Fibroblast of mammary gland (primary cell): ENCODE measurements at regions not wholly inside any gene's neighbourhood (a gene's known extent, or its start where the extent isn't known, plus 50 kb on each side); places are given as distances from the start of the nearest gene placed in this dataset.

Experiments used
- DNase-seq: peaks from one replicate; pipeline ENCODE4 v3.0.0-alpha.2; 2010; ENCODE audit warnings: low read depth
- H3K4me3 ChIP-seq: 2 replicates; pipeline ENCODE4 v1.5.1; 2011; ENCODE audit warnings: low read depth, mild to moderate bottlenecking, low read length, moderate library complexity; ENCODE audit not compliant: control insufficient read depth
- TF ChIP-seq, protein P1 (sequence below): conservative IDR thresholded peaks from 2 replicates; pipeline ENCODE4 v1.5.1; 2011; ENCODE audit warnings: low read depth, low read length, inconsistent platforms; ENCODE audit not compliant: control insufficient read depth, insufficient read depth

DNA sequence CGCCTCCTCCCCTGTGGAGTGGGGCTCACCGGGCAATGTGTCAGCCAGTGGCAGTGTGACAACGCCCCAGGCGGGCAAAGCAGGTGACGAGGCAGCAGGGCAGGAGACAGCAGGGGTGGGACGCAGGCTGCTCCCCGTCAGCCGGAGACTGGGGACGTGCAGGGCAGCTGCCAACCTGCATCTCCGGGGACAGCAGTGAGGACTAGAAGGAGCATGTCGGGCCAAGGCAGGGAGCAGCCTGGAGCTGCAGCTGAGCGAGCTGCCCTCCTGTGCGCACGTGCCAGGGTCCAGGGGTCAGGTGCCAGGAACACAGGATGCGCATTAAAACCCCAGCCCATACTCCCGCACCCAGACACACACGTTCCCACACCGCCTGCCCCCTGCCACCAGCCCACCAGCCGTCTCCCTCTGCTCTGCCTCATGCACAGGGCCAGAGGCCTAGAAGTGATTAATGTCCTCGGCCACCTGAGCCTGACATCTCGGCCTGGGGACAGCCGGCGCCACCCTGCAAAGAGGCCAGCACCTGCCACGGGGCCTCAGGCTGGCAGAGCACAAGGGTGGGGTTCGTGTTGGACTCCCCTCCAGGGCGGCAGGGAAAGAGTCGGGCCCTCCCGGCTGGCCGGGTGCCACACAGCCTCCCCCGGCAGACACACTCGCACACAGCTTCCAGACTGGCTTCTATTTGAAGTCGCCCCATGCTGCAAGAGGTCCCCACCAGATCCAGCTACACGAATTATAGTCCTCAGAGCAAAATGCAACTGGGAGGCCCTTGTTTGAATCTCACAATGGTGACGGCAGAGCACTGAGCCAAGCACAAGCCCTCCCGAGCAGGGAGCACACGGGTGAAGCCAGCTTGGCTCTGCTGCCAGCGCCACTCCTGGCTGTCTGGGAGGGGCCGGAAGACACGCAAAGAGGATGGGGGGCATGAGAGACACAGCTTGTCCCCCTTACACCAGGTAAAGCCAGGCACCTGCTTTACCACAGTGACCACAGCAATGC is 90.4 kb downstream of the RBFOX3 start:
- H3K4me3 ChIP-seq, result no peak overlapping the region
- TF ChIP-seq, protein P1, sequence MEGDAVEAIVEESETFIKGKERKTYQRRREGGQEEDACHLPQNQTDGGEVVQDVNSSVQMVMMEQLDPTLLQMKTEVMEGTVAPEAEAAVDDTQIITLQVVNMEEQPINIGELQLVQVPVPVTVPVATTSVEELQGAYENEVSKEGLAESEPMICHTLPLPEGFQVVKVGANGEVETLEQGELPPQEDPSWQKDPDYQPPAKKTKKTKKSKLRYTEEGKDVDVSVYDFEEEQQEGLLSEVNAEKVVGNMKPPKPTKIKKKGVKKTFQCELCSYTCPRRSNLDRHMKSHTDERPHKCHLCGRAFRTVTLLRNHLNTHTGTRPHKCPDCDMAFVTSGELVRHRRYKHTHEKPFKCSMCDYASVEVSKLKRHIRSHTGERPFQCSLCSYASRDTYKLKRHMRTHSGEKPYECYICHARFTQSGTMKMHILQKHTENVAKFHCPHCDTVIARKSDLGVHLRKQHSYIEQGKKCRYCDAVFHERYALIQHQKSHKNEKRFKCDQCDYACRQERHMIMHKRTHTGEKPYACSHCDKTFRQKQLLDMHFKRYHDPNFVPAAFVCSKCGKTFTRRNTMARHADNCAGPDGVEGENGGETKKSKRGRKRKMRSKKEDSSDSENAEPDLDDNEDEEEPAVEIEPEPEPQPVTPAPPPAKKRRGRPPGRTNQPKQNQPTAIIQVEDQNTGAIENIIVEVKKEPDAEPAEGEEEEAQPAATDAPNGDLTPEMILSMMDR, result no peak
- no peak for DNase-seq

DNA sequence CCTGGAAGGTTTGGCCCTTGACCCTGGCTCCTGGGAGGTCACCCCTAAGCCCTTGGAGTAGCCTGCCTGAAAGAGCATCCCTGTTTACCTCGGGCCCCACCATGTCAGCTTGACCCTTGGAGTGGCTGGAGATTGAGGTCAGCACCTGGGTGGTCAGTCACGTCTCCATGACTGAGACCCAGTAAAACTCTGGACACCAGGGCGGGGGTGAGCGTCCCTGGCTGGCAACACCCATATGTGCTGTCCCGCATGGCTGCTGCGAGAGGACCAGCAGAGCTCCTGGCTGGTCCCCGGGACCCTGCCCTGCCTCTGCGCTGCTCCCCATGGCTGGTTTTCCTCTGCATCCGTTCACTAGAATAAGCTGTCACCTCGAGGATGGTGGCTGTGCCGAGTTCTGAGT is 91.2 kb downstream of the RBFOX3 start:
- DNase-seq, result no peak
- TF ChIP-seq, protein P1, result no peak
- no peak overlapping the region for H3K4me3 ChIP-seq

DNA sequence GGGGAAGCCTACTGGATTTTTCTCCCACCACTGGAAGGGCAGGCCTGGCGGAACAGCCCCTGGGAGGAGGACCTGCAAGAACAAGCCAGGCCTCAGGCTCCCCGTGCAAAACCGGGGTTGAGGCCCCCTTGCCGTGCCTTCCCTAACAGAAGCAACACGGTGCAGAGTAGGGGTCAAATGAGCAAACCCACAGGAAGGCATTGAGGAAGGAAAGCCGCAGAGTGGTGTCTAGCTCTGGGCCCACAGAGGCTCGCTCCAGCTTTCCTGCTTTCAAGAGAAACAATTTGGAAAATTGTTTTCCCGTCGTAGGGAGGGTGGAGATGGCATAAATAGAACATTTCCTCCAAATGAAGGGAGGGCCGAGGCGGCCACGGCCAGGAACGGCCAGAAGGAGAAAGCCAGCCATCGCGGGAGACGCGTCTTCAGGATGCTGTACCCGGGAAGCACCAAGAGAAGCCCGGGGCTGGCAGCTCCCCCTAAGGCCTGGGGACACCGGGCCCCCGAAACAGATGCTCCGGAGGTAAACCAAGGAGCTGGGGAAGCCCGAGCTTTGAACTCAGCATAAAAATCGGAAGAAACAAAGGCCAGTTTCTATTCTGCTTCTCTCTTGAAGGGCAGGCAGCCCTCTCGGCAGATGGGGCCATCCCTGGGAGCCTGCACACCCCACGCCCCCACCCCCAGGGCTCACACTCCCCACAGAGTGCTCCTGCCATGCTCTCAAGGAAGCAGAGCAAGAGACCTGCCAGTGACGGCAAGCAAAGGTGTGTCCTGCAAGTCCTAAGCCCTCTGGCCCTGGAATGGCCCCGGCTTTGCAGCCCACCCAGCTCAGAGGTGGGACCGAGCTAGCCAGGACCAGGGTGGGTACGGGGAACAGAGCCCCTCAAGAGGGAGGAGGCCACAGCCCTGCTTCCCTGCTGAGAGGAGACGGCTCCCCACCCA is 92.0 kb downstream of the RBFOX3 start:
- DNase-seq, result no peak
- TF ChIP-seq, protein P1, result no peak
- H3K4me3 ChIP-seq, result no peak overlapping the region

DNA sequence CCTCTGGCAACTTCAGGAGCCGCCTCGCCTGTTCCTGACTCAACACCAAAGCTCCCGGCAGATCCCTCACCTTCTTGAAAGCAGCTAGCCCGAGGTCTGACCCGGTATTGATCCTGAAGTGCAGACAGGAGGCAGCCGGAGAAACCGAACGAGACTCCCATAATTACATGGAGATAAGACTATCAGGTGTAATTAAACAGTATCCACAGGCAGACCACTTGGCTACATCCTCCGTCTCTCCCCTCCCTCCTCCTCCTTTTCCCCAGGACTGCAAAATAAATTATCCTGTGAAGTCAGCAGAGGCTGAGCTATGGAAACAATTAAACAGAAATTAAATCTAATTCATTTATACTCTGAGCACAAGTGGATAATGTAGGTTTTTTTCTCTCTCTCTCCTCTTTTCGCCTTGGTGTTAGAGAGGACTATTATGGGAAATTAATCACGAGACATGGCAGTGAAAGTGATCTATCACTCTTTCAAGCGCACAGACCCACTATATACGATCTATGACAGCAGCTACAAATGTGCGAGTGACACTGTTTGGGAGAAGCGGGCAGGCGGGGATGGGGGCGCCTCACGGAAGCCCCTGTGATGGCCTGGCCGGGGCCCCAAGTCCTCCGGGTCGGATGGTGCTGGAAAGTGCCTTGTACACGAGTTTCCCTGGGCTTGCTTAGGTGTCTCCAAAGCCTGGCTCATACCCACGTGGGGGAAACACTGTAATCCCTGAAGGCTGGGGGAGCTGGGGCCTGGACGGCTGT is 92.8 kb downstream of the RBFOX3 start:
- no peak overlapping the region for H3K4me3 ChIP-seq
- TF ChIP-seq, protein P1, result no peak
- DNase-seq, result no peak

DNA sequence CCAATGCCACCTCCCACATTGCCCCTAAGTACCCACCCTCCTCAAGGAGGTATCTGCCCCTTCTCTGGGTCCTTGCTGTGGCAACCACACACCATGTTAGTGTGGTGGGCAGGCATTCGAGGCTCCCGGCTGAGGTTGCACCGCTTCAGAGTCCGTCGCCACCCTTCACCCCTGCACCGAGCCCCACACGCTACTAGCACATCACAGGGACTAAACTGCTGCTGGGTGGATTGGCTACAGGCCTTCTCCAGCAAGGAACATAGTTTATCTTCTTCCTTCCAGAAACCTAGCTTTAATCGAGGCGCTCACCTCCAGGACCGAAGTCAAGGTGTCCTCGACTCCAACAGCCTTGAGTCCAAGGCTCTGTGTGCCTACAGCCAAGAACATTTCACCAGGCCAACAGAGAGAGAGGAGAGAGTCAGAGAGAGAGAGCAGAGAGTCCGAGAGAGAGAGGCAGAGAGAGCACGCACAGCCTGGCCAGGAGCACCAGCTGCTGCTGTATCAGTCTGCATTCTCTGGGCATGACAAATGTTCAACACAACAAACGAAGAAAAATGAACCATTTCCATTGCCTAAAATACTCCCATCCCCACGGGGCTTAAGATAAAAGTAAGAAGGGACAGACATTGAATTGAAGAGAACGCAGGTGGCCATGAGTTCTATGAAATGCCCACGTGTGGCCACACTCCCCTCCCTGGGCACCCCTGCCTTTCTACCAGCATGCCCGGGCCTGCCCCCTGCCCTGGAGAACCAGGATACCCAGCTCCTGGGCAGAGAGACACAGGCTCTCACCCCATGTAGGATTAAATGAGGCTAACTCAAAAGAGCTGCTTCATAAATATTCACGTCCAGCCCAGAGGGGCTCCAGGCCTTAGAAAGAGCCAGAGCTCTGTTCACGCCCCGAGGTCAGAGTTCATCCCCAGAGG is 94.9 kb downstream of the RBFOX3 start:
- H3K4me3 ChIP-seq, result no peak overlapping the region
- DNase-seq, result no peak
- TF ChIP-seq, protein P1, result no peak
